ENCODE measurements at regions not wholly inside any gene's neighbourhood (a gene's known extent, or its start where the extent isn't known, plus 50 kb on each side); places are given as distances from the start of the nearest gene placed in this dataset.

- TF ChIP-seq, protein P1, sequence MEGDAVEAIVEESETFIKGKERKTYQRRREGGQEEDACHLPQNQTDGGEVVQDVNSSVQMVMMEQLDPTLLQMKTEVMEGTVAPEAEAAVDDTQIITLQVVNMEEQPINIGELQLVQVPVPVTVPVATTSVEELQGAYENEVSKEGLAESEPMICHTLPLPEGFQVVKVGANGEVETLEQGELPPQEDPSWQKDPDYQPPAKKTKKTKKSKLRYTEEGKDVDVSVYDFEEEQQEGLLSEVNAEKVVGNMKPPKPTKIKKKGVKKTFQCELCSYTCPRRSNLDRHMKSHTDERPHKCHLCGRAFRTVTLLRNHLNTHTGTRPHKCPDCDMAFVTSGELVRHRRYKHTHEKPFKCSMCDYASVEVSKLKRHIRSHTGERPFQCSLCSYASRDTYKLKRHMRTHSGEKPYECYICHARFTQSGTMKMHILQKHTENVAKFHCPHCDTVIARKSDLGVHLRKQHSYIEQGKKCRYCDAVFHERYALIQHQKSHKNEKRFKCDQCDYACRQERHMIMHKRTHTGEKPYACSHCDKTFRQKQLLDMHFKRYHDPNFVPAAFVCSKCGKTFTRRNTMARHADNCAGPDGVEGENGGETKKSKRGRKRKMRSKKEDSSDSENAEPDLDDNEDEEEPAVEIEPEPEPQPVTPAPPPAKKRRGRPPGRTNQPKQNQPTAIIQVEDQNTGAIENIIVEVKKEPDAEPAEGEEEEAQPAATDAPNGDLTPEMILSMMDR (IDR thresholded peaks at IDR 0.05) = no peak
- no peak for TF ChIP-seq POLR2A (IDR thresholded peaks at IDR 0.05)
These were observed 98.9 kb upstream of the SLC6A6 start for GRCh38 chr3:14303336-14304100.
